Spleen (tissue), 11 donors: ENCODE measurements at regions not wholly inside any gene's neighbourhood (a gene's known extent, or its start where the extent isn't known, plus 50 kb on each side); places are given as distances from the start of the nearest gene placed in this dataset.

ENCODE experiments used
- DNase-seq: peaks from one replicate; pipeline ENCODE4 v3.0.0-alpha.2; 2020
- H3K27ac ChIP-seq, 8 donors: fragments of 200-600 bp; sonication (generic) in 7 of 8; 1 replicate in 4 of 8; 2 replicates in 4 of 8; pipeline versions ENCODE4 v1.5.0 to v1.8.0; 2016 to 2021; ENCODE audit warnings: inconsistent platforms in 4 of 8, mild to moderate bottlenecking in 4 of 8, moderate library complexity in 1 of 8
- H3K27me3 ChIP-seq, 7 donors: fragments of 200-600 bp; sonication (generic) in 6 of 7; replicated peaks in 1 of 7; 1 replicate in 4 of 7; 2 replicates in 3 of 7; pipeline versions ENCODE4 v1.5.0 to v1.8.0; 2016 to 2021; ENCODE audit warnings: inconsistent platforms in 3 of 7, mild to moderate bottlenecking in 1 of 7
- H3K36me3 ChIP-seq, 6 donors: fragments of 200-600 bp; sonication (generic) in 5 of 6; 1 replicate in 4 of 6; 2 replicates in 2 of 6; pipeline versions ENCODE4 v1.5.0 to v1.8.0; 2016 to 2021; ENCODE audit warnings: inconsistent platforms in 2 of 6
- H3K4me1 ChIP-seq, 6 donors: fragments of 200-600 bp; sonication (generic) in 5 of 6; 1 replicate in 3 of 6; 2 replicates in 3 of 6; pipeline versions ENCODE4 v1.5.0 to v1.8.0; 2016 to 2021; ENCODE audit warnings: inconsistent platforms in 3 of 6
- H3K4me3 ChIP-seq, 8 donors: fragments of 200-600 bp; sonication (generic) in 7 of 8; 1 replicate in 4 of 8; 2 replicates in 4 of 8; pipeline versions ENCODE4 v1.5.0 to v1.8.0; 2016 to 2021; ENCODE audit warnings: inconsistent platforms in 4 of 8, mild to moderate bottlenecking in 4 of 8, moderate library complexity in 2 of 8
- H3K9me3 ChIP-seq, 8 donors: fragments of 200-600 bp; sonication (generic) in 7 of 8; 1 replicate in 4 of 8; 2 replicates in 4 of 8; pipeline versions ENCODE4 v1.5.0 to v1.8.0; 2016 to 2021; ENCODE audit warnings: inconsistent platforms in 4 of 8
- CTCF ChIP-seq, 11 experiments: fragments of 200-600 bp in 7 of 11; fragments of 450-650 bp in 4 of 11; sonication (generic) in 4 of 11; IDR thresholded peaks in 8 of 11; conservative IDR thresholded peaks in 3 of 11; 1 replicate in 7 of 11; 2 replicates in 4 of 11; pipeline versions ENCODE4 v1.4.0 to v1.8.0; 2016 to 2021; ENCODE audit warnings: antibody characterized with exemption in 11 of 11, inconsistent platforms in 4 of 11, mild to moderate bottlenecking in 1 of 11
- POLR2A ChIP-seq, 3 donors: fragments of 450-650 bp; IDR thresholded peaks; one replicate each; pipeline ENCODE4 v1.5.1; 2017; ENCODE audit warnings: antibody characterized with exemption in 3 of 3, mild to moderate bottlenecking in 1 of 3
- POLR2AphosphoS5 ChIP-seq, 3 donors: sonication (generic); formaldehyde crosslinking; IDR thresholded peaks; one replicate each; pipeline ENCODE4 v1.5.1; 2017; ENCODE audit warnings: antibody characterized with exemption in 3 of 3
- WGBS, 5 donors: extraction: QIAGEN DNeasy Blood & Tissue Kit in 3 of 5; methylation state at CpG; one replicate each; pipeline versions ENCODE4 v1.1.5 to v1.1.7; 2013 to 2018; 5-methylcytosine and 5-hydroxymethylcytosine counted together
- intact Hi-C: fragments of 100-400 bp; cut with DNase I; formaldehyde crosslinking; loops from one replicate; pipeline ENCODE4 v1.15.0; 2023; ENCODE audit warnings: low total_unique reads
- donor health status: healthy with polysubstance abuse.
- donor health status: DM: no; HTN: no; CAD: no; lungs with moderate emphysema.
- donor health status: DM: no; HTN: no; CAD: no.
- donor health status: Bipolar disorder and iron deficiency.
- donor health status: healthy.
- donor health status: DM: no; HTN: no; CAD: no.
- donor health status: DM: yes; HTN: yes; CAD: no.

GRCh38 chr14:87494010-87494409 lies 499.0 kb downstream of the GALC start:
- H3K27me3 ChIP-seq = no peaks in the 10 kb centered on the region
- no peaks in the 10 kb centered on the region for H3K36me3 ChIP-seq
- intact Hi-C loops = no loop called here

GRCh38 chr14:87492561-87492960 lies 500.4 kb downstream of the GALC start:
- WGBS, 5 donors = 83 to 85% (median 84%) methylated on average over 2 of the region's 2 CpGs
- H3K27me3 ChIP-seq = no peaks in the 10 kb centered on the region
- H3K27ac ChIP-seq = no peak overlapping the region
- no peak for TF ChIP-seq POLR2A (IDR thresholded peaks at IDR 0.05)
- no peak for TF ChIP-seq CTCF (IDR thresholded peaks at IDR 0.05 in 8 of 11, conservative IDR thresholded peaks at IDR 0.05 in 3 of 11)
- no peak for TF ChIP-seq POLR2AphosphoS5 (IDR thresholded peaks at IDR 0.05)
- DNase-seq = no peak
- peaks cover 0 to 4% (median 0%) of the 10 kb centered on the region in 8 donors for H3K9me3 ChIP-seq
- intact Hi-C loops = no loop called here
- H3K4me1 ChIP-seq = no peaks in the 10 kb centered on the region
- H3K36me3 ChIP-seq = no peaks in the 10 kb centered on the region
- no peak overlapping the region for H3K4me3 ChIP-seq

More at GRCh38 chr14:87494010-87494409, 499.0 kb downstream of the GALC start:
- no peak for DNase-seq
- Histone ChIP-seq H3K9me3 (peaks cover 0 to 4% (median 0%) of the 10 kb centered on the region in 8 donors), H3K27ac (no peak overlapping the region), H3K4me3 (no peak overlapping the region), H3K4me1 (no peaks in the 10 kb centered on the region)
- no peak for TF ChIP-seq POLR2A (IDR thresholded peaks at IDR 0.05)
- no peak for TF ChIP-seq POLR2AphosphoS5 (IDR thresholded peaks at IDR 0.05)
- no peak for TF ChIP-seq CTCF (IDR thresholded peaks at IDR 0.05 in 8 of 11, conservative IDR thresholded peaks at IDR 0.05 in 3 of 11)

GRCh38 chr14:87491816-87492215 lies 501.2 kb downstream of the GALC start:
- peaks cover 0 to 4% (median 0%) of the 10 kb centered on the region in 8 donors for H3K9me3 ChIP-seq
- WGBS, 5 donors = 85 to 92% (median 89%) methylated on average over 2 of the region's 2 CpGs
- DNase-seq = no peak
- H3K4me3 ChIP-seq = no peak overlapping the region
- no peak overlapping the region for H3K27ac ChIP-seq
- intact Hi-C loops = no loop called here
- no peaks in the 10 kb centered on the region for H3K4me1 ChIP-seq
- no peaks in the 10 kb centered on the region for H3K36me3 ChIP-seq
- TF ChIP-seq CTCF (IDR thresholded peaks at IDR 0.05 in 8 of 11, conservative IDR thresholded peaks at IDR 0.05 in 3 of 11) (no peak), POLR2A (IDR thresholded peaks at IDR 0.05) (no peak), POLR2AphosphoS5 (IDR thresholded peaks at IDR 0.05) (no peak)
- H3K27me3 ChIP-seq = no peaks in the 10 kb centered on the region

GRCh38 chr14:87489196-87489819 lies 503.7 kb downstream of the GALC start:
- H3K27me3 ChIP-seq = no peaks in the 10 kb centered on the region
- no peak overlapping the region for H3K27ac ChIP-seq
- WGBS, 5 donors = 70 to 88% (median 79%) methylated on average over 2 of the region's 2 CpGs
- peaks cover 0 to 4% (median 0%) of the 10 kb centered on the region in 8 donors for H3K9me3 ChIP-seq
- intact Hi-C loops = no loop called here
- H3K4me3 ChIP-seq = no peak overlapping the region
- no peaks in the 10 kb centered on the region for H3K4me1 ChIP-seq
- H3K36me3 ChIP-seq = no peaks in the 10 kb centered on the region
- no peak for DNase-seq
- TF ChIP-seq POLR2AphosphoS5 (IDR thresholded peaks at IDR 0.05) (no peak), POLR2A (IDR thresholded peaks at IDR 0.05) (no peak), CTCF (IDR thresholded peaks at IDR 0.05 in 8 of 11, conservative IDR thresholded peaks at IDR 0.05 in 3 of 11) (no peak)
